ENCODE measurements at regions not wholly inside any gene's neighbourhood (a gene's known extent, or its start where the extent isn't known, plus 50 kb on each side); places are given as distances from the start of the nearest gene placed in this dataset.

- Histone ChIP-seq H3K36me3 (ENCODE audit: control insufficient read depth in 2 of 2, insufficient read depth in 1 of 2, low read length in 2 of 2) (no peaks in the 10 kb centered on the region), H3K27ac (ENCODE audit: extremely low read depth, low read depth, low read length) (no peak overlapping the region), H3K4me1 (ENCODE audit: control insufficient read depth, insufficient read depth, low read length) (peaks cover 21% of the 10 kb centered on the region), H3K4me3 (ENCODE audit: low read depth, low read length) (no peak overlapping the region), H3K9me3 (ENCODE audit: control insufficient read depth, insufficient read depth, low read depth, low read length) (no peaks in the 10 kb centered on the region)
- ChIA-PET CTCF (interaction anchor here (0.5 to 1.4 kb wide), 4 partner anchors 200 to 281 kb away, joined by 3 to 4 read pairs (median 3); no protein-coding TSS in a partner anchor), POLR2A (no interaction called here)
- TF ChIP-seq ZBTB7A (tag by site-specific recombination; IDR thresholded peaks at IDR 0.05; ENCODE audit: low read depth) (no peak), SP7 (tag by site-specific recombination; IDR thresholded peaks at IDR 0.05) (no peak), ELK4 (IDR thresholded peaks at IDR 0.05; ENCODE audit: borderline replicate concordance, low read depth, low read length) (no peak), ZNF76 (tag by site-specific recombination; IDR thresholded peaks at IDR 0.05; ENCODE audit: borderline replicate concordance, low read depth) (no peak), SETDB1 (IDR thresholded peaks at IDR 0.05; ENCODE audit: insufficient read length, low read length) (no peak), GFI1B (tag by site-specific recombination; IDR thresholded peaks at IDR 0.05) (no peak), ZNF112 (tag by site-specific recombination; IDR thresholded peaks at IDR 0.05) (no peak), ZNF138 (tag by site-specific recombination; IDR thresholded peaks at IDR 0.05; ENCODE audit: borderline replicate concordance) (no peak), ZNF146 (tag by site-specific recombination; IDR thresholded peaks at IDR 0.05) (no peak), ZNF830 (tag by site-specific recombination; IDR thresholded peaks at IDR 0.05; ENCODE audit: low read depth) (no peak), GLI4 (tag by site-specific recombination; IDR thresholded peaks at IDR 0.05) (no peak), ZNF140 (tag by site-specific recombination; IDR thresholded peaks at IDR 0.05) (no peak), TRIM28 (IDR thresholded peaks at IDR 0.05; ENCODE audit: borderline replicate concordance, low read length) (no peak), ZNF155 (tag by site-specific recombination; IDR thresholded peaks at IDR 0.05) (no peak), TCF7L2 (IDR thresholded peaks at IDR 0.05; ENCODE audit: borderline replicate concordance, low read depth, low read length) (no peak), ZNF311 (tag by site-specific recombination; IDR thresholded peaks at IDR 0.05; ENCODE audit: borderline replicate concordance) (no peak), ZNF335 (tag by site-specific recombination; conservative IDR thresholded peaks at IDR 0.05) (no peak), ZNF514 (tag by site-specific recombination; IDR thresholded peaks at IDR 0.05) (no peak), ZFP37 (tag by site-specific recombination; IDR thresholded peaks at IDR 0.05) (no peak)
Measured at GRCh38 chr18:34120294-34120693, 104.4 kb downstream of the NOL4 start.

- H3K27ac ChIP-seq (ENCODE audit: extremely low read depth, low read depth, low read length): no peak overlapping the region
- no peaks in the 10 kb centered on the region for H3K36me3 ChIP-seq (ENCODE audit: control insufficient read depth in 2 of 2, insufficient read depth in 1 of 2, low read length in 2 of 2)
- CTCF ChIA-PET: interaction anchor here (0.6 to 1.7 kb wide), 3 partner anchors 35 to 278 kb away, joined by 3 to 6 read pairs (median 3); no protein-coding TSS in a partner anchor
- H3K9me3 ChIP-seq (ENCODE audit: control insufficient read depth, insufficient read depth, low read depth, low read length): no peaks in the 10 kb centered on the region
- H3K4me3 ChIP-seq (ENCODE audit: low read depth, low read length): no peak overlapping the region
- H3K4me1 ChIP-seq (ENCODE audit: control insufficient read depth, insufficient read depth, low read length): peaks cover 21% of the 10 kb centered on the region
- POLR2A ChIA-PET: no interaction called here
- TF ChIP-seq KLF10 (tag by site-specific recombination; IDR thresholded peaks at IDR 0.05) (peak; percentile 50), ZNF24 (tag by site-specific recombination; IDR thresholded peaks at IDR 0.05) (no peak; the same call in 1 of the 2 replicates), HIC1 (tag by site-specific recombination; IDR thresholded peaks at IDR 0.05) (peak; percentile 68), BCL11A (tag by site-specific recombination; IDR thresholded peaks at IDR 0.05; ENCODE audit: low read depth) (0 out of 2 replicates have a peak, but pooled peaks have one; percentile 23), PRDM6 (tag by site-specific recombination; IDR thresholded peaks at IDR 0.05) (peak; percentile 94), ZXDB (tag by site-specific recombination; IDR thresholded peaks at IDR 0.05) (peak; percentile 89), OSR2 (tag by site-specific recombination; IDR thresholded peaks at IDR 0.05) (peak; percentile 93), PRDM4 (tag by site-specific recombination; IDR thresholded peaks at IDR 0.05) (peak; percentile 93), ZNF174 (tag by site-specific recombination; IDR thresholded peaks at IDR 0.05) (no peak), ZNF558 (tag by site-specific recombination; IDR thresholded peaks at IDR 0.05) (no peak), ZNF302 (tag by site-specific recombination; IDR thresholded peaks at IDR 0.05; ENCODE audit: low read depth) (no peak), ZSCAN30 (tag by site-specific recombination; IDR thresholded peaks at IDR 0.05) (peak; percentile 80)
Measured at GRCh38 chr18:34117319-34117718, 107.4 kb downstream of the NOL4 start.

Measured in HEK293 (cell line).